ENCODE measurements at regions not wholly inside any gene's neighbourhood (a gene's known extent, or its start where the extent isn't known, plus 50 kb on each side); places are given as distances from the start of the nearest gene placed in this dataset.
"Not testable (repeated sequence)": the region's sequence is repeated elsewhere in the genome, so short reads cannot be mapped to it uniquely, and the experiment has no call there.

DNA sequence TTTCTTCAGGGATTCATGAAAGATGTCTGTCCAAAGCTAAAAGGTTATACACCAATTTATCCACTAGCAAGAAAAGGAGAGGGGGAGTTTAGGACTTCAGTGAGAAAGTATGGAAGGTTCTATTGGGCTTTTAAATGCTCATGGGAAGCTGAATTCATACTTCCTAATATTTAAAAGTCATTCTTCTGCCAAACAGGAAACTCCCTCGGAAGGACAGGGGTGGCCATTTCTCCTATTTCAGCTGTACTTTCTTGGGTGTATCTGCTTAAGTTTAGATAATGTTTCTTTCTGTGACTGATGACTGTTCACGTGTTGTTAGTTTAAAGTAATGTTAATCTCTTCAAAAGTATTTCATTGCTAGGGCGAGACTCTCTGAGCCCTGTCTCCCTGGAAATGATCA lies 80.5 kb upstream of the IFNGR1 start:
- in situ Hi-C loops (cut with MboI; ENCODE audit: low sequenced_read_pairs, unreplicated experiment) = loop anchor here (25.0 kb wide), 1 partner anchor 338 kb away; no protein-coding TSS in a partner anchor
- DNase-seq (ENCODE audit: low spot score) = no peak
- TF ChIP-seq, protein P1, sequence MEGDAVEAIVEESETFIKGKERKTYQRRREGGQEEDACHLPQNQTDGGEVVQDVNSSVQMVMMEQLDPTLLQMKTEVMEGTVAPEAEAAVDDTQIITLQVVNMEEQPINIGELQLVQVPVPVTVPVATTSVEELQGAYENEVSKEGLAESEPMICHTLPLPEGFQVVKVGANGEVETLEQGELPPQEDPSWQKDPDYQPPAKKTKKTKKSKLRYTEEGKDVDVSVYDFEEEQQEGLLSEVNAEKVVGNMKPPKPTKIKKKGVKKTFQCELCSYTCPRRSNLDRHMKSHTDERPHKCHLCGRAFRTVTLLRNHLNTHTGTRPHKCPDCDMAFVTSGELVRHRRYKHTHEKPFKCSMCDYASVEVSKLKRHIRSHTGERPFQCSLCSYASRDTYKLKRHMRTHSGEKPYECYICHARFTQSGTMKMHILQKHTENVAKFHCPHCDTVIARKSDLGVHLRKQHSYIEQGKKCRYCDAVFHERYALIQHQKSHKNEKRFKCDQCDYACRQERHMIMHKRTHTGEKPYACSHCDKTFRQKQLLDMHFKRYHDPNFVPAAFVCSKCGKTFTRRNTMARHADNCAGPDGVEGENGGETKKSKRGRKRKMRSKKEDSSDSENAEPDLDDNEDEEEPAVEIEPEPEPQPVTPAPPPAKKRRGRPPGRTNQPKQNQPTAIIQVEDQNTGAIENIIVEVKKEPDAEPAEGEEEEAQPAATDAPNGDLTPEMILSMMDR (IDR thresholded peaks at IDR 0.05; ENCODE audit: borderline replicate concordance, control extremely low read depth, extremely low read depth, insufficient read depth, missing control alignments) = no peak

DNA sequence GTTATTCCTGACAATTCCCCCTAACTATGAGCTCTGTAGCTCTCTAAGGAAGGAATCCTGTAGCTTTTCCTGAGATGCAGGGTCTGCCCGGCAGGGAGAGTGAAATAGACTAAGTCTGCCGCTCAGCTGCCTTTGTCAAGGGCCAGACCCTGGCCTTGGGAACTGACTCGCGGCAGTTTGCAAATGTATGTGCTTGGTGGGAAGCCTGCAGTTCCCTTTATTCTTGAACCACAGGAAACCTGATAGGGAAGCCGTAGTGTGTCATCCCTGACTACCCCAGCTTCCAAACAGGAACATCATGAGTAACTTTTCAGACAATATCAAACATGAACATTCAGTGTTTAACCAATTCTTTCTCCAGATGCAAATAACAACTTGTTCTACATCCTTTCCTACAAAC lies 78.7 kb upstream of the IFNGR1 start:
- TF ChIP-seq, protein P1 (IDR thresholded peaks at IDR 0.05; ENCODE audit: borderline replicate concordance, control extremely low read depth, extremely low read depth, insufficient read depth, missing control alignments) = no peak
- in situ Hi-C loops (cut with MboI; ENCODE audit: low sequenced_read_pairs, unreplicated experiment) = loop anchor here (25.0 kb wide), 1 partner anchor 339 kb away; no protein-coding TSS in a partner anchor
- no peak for DNase-seq (ENCODE audit: low spot score)

DNA sequence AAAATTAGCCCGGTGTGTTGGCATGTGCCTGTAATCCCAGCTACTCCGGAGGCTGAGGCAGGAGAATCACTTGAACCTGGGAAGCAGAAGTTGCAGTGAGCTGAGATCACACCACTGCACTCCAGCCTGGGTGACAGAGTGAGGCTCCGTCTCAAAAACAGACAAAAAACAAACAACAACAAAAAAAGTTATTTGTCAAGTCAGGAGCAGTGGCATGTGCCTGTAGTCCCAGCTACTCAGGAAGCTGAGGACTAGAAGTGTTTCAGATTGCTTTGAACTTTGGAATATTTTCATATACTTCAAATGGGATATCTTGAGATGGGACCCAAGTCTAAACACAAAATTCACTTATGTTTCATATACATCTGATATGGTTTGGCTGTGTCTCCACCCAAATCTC lies 73.1 kb upstream of the IFNGR1 start:
- DNase-seq (ENCODE audit: low spot score) = not testable (repeated sequence)
- in situ Hi-C loops (cut with MboI; ENCODE audit: low sequenced_read_pairs, unreplicated experiment) = loop anchor here (25.0 kb wide), 1 partner anchor 345 kb away; no protein-coding TSS in a partner anchor

DNA sequence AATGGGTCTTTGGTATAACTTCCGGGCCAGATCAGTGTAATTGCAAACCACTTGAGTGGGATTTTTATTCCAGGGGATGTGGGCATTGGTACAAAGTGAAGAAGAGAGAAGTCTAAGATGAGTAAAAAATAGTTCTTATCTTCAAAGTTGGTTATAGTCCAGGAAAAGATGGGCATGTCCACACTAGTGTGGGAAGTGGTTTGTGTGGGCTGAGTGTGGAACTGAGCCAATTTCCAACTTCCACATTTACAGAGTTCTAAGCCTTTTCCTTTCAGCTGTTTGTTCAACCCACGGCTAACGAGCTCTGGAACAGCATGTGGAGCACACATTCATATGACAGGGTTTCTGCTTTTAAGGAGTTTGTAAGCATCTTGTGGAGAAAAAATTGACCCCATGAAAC lies 72.3 kb upstream of the IFNGR1 start:
- no peak for DNase-seq (ENCODE audit: low spot score)
- TF ChIP-seq, protein P1 (IDR thresholded peaks at IDR 0.05; ENCODE audit: borderline replicate concordance, control extremely low read depth, extremely low read depth, insufficient read depth, missing control alignments) = no peak
- in situ Hi-C loops (cut with MboI; ENCODE audit: low sequenced_read_pairs, unreplicated experiment) = loop anchor here (25.0 kb wide), 1 partner anchor 346 kb away; no protein-coding TSS in a partner anchor

DNA sequence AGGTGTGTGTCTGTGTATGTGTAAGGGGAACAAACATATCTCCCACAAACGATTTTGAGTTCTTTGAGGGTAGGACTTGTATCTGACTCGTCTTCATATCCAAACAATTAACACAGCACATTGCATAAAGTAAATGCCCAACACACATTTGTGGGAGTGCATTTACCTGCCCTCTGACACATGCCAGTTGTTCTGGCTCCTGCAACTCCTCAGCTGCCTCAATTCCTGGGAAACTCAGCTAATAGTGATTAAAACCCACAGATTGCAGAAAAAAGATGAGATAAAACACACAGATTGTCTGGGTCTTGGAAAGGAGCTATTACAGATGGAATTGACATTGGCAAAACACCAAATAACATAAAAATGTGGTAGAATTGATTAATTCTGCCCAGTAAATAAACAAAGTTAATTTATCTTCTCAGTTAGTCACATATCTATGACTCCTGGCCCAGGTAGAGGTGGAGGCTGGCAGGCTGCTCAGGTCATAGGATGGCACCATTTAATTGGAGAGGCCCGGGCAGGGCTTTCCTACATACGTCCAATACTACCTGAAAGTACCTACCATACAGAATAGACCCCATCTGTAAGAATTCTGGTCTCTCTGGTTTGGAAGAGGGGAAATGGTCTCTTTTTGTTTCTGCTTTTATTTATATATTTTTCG lies 71.5 kb upstream of the IFNGR1 start:
- TF ChIP-seq, protein P1 (IDR thresholded peaks at IDR 0.05; ENCODE audit: borderline replicate concordance, control extremely low read depth, extremely low read depth, insufficient read depth, missing control alignments) = no peak
- in situ Hi-C loops (cut with MboI; ENCODE audit: low sequenced_read_pairs, unreplicated experiment) = loop anchor here (25.0 kb wide), 1 partner anchor 347 kb away; no protein-coding TSS in a partner anchor
- DNase-seq (ENCODE audit: low spot score) = no peak

DNA sequence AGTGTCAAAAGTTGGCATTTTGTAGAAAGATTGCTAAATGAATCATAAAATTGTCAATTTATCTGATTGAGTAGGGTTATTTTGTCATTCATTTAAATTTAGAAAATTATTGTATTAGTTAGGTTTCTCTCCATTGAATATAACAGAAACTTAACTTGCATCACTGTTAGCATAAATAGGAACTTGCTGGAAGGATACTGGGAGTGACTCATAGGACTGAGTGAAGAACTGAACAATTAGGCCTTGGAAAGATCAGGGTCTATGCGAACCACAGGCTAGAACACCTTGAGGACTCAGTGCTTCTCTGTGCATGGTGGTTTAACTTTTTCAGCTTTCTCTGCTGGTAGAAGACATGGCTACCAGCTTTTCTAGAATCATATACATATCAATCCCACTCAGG lies 67.7 kb upstream of the IFNGR1 start:
- DNase-seq (ENCODE audit: low spot score) = no peak
- in situ Hi-C loops (cut with MboI; ENCODE audit: low sequenced_read_pairs, unreplicated experiment) = loop anchor here (25.0 kb wide), 1 partner anchor 350 kb away; no protein-coding TSS in a partner anchor
- TF ChIP-seq, protein P1 (IDR thresholded peaks at IDR 0.05; ENCODE audit: borderline replicate concordance, control extremely low read depth, extremely low read depth, insufficient read depth, missing control alignments) = no peak

DNA sequence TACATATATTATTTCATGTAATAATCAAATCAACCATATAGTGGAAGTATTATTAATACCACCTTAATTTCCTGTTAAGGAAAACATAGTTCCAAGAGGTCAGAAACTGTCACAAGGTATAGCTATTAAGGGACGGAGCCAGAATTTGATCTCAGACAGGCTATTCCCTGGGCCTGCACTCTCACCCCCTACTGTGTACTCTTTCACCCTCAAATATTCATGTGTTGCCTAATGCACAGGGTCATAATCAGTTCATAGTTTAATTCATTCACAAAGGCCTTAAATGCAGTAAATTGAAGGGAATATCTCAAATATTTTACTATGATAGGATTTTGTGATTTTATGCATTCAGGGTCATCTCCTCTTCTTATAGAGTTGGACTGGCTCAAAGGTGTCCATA lies 67.2 kb upstream of the IFNGR1 start:
- TF ChIP-seq, protein P1 (IDR thresholded peaks at IDR 0.05; ENCODE audit: borderline replicate concordance, control extremely low read depth, extremely low read depth, insufficient read depth, missing control alignments) = no peak
- in situ Hi-C loops (cut with MboI; ENCODE audit: low sequenced_read_pairs, unreplicated experiment) = loop anchor here (25.0 kb wide), 1 partner anchor 351 kb away; no protein-coding TSS in a partner anchor
- no peak for DNase-seq (ENCODE audit: low spot score)

Measured in GM13976 (cell line).